HL-60 (cell line): ENCODE measurements at regions not wholly inside any gene's neighbourhood (a gene's known extent, or its start where the extent isn't known, plus 50 kb on each side); places are given as distances from the start of the nearest gene placed in this dataset.

Experiments used
- DNase-seq, 2 experiments: peaks; one replicate each; pipeline ENCODE4 v3.0.0-alpha.2; 2010 to 2020; ENCODE audit warnings: low read depth in 1 of 2, low spot score in 1 of 2
- H3K27ac ChIP-seq: fragments of 250-450 bp; sonication (Bioruptor Pico); replicated peaks from 2 replicates; pipeline ENCODE4 v1.5.1; 2020; ENCODE audit warnings: mild to moderate bottlenecking, moderate library complexity
- H3K27me3 ChIP-seq: fragments of 250-450 bp; sonication (Bioruptor Pico); 2 replicates; pipeline ENCODE4 v1.5.1; 2021; ENCODE audit warnings: mild to moderate bottlenecking, moderate library complexity; ENCODE audit not compliant: insufficient read depth, poor library complexity, severe bottlenecking
- H3K4me3 ChIP-seq: replicated peaks from 2 replicates; pipeline ENCODE4 v1.5.1; 2011; ENCODE audit warnings: mild to moderate bottlenecking, control low read depth, low read length; ENCODE audit not compliant: insufficient read depth
- CTCF ChIP-seq: IDR thresholded peaks from one replicate; pipeline ENCODE4 v1.5.1; 2011; ENCODE audit warnings: low read length, control low read depth, inconsistent platforms; ENCODE audit not compliant: insufficient read depth
- GABPA ChIP-seq: IDR thresholded peaks from 2 replicates; pipeline ENCODE4 v1.6.1; 2012; ENCODE audit warnings: low read depth
- POLR2AphosphoS5 ChIP-seq: IDR thresholded peaks from 2 replicates; pipeline ENCODE4 v1.6.1; 2012; ENCODE audit warnings: low read depth
- SPI1 ChIP-seq: IDR thresholded peaks from 2 replicates; pipeline ENCODE4 v1.6.1; 2012; ENCODE audit warnings: low read depth, mild to moderate bottlenecking, borderline replicate concordance
- TF ChIP-seq, protein P1 (sequence below): IDR thresholded peaks from 2 replicates; pipeline ENCODE4 v1.6.1; 2012; ENCODE audit warnings: low read depth; ENCODE audit not compliant: insufficient replicate concordance

GRCh38 chr18:47726550-47726949, 203.9 kb downstream of the SMAD2 start:
- Histone ChIP-seq H3K27ac (no peak overlapping the region), H3K27me3 (peaks cover 10% of the 10 kb centered on the region), H3K4me3 (no peak overlapping the region)
- TF ChIP-seq POLR2AphosphoS5 (no peak), GABPA (no peak)
- no peak for DNase-seq

DNA sequence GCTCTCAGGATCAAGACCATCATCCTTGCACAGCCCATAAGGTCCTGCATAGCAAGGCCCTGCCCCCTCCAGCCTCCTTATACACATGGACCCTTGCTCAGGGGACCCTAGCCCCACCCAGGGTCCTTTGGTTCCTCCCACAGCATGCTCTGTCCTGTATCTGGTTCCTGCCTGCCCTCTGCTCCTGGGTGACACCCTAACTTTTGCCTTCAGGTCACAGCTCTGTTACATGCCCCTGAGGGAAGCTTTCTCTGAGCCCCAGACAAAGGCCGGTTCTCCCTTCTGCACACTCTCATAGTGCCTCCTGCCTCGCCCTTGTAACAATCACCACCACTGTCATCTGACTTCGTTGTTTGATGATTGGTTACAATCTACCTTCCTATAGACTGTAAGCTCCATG, 204.8 kb downstream of the SMAD2 start:
- no peak for DNase-seq
- TF ChIP-seq, protein P1, sequence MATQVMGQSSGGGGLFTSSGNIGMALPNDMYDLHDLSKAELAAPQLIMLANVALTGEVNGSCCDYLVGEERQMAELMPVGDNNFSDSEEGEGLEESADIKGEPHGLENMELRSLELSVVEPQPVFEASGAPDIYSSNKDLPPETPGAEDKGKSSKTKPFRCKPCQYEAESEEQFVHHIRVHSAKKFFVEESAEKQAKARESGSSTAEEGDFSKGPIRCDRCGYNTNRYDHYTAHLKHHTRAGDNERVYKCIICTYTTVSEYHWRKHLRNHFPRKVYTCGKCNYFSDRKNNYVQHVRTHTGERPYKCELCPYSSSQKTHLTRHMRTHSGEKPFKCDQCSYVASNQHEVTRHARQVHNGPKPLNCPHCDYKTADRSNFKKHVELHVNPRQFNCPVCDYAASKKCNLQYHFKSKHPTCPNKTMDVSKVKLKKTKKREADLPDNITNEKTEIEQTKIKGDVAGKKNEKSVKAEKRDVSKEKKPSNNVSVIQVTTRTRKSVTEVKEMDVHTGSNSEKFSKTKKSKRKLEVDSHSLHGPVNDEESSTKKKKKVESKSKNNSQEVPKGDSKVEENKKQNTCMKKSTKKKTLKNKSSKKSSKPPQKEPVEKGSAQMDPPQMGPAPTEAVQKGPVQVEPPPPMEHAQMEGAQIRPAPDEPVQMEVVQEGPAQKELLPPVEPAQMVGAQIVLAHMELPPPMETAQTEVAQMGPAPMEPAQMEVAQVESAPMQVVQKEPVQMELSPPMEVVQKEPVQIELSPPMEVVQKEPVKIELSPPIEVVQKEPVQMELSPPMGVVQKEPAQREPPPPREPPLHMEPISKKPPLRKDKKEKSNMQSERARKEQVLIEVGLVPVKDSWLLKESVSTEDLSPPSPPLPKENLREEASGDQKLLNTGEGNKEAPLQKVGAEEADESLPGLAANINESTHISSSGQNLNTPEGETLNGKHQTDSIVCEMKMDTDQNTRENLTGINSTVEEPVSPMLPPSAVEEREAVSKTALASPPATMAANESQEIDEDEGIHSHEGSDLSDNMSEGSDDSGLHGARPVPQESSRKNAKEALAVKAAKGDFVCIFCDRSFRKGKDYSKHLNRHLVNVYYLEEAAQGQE = no peak
- TF ChIP-seq SPI1 (no peak), GABPA (no peak), CTCF (no peak), POLR2AphosphoS5 (no peak)
- H3K4me3 ChIP-seq = no peak overlapping the region
- peaks cover 10% of the 10 kb centered on the region for H3K27me3 ChIP-seq
- no peak overlapping the region for H3K27ac ChIP-seq

DNA sequence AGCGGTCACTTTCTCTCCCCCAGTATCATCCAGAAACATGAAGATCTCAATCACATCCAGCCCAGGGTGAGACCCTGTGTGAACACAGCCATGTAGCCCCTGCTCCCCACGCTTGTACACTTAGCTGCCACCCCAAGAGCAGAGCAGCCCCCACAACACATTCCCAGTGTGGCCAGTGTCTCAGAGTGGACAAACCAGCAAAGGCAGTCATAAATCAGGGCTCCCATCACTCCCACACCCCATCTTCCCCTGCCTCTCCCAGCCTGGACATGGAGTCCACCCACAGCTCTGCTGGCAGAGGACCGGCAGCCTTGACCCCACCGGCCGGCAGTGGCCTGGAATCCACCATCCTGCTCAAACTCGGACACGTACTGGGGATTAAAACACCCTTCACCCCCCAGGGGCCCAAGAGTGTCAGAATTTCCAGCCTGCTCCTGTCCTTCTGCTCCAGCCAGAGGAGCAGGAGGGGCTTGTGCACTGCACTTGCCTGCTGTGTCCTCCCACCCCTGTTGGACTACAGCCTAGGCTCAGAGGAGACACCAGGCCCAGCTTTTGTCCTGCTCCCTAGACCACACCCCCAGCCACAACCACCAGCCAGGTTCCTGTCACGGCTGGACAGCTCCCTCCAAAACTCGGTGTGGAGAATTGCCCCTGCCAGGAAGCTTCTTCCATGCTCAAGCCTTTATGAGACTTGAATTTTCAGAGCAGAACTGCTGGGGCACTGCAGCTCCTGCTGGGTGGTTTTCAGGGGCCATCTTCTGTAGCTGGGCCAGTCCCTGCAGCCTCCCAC, 206.1 kb downstream of the SMAD2 start:
- Histone ChIP-seq H3K27me3 (peaks cover 5% of the 10 kb centered on the region), H3K27ac (no peak overlapping the region), H3K4me3 (no peak overlapping the region)
- no peak for DNase-seq
- TF ChIP-seq POLR2AphosphoS5 = no peak
- TF ChIP-seq, protein P1 = peak; percentile 81

GRCh38 chr18:47721876-47722275, 208.6 kb downstream of the SMAD2 start:
- H3K27me3 ChIP-seq = no peaks in the 10 kb centered on the region
- no peak overlapping the region for H3K4me3 ChIP-seq
- H3K27ac ChIP-seq = no peak overlapping the region
- no peak for DNase-seq
- TF ChIP-seq CTCF = no peak
- TF ChIP-seq SPI1 = no peak
- TF ChIP-seq, protein P1 = no peak
- no peak for TF ChIP-seq POLR2AphosphoS5
- no peak for TF ChIP-seq GABPA
